Stimulated activated CD4-positive, alpha-beta T cell treated with anti-CD3 and anti-CD28 coated beads, Interleukin-4, amount 100 ng/mL, for 4 hours (primary cell): ENCODE measurements at regions not wholly inside any gene's neighbourhood (a gene's known extent, or its start where the extent isn't known, plus 50 kb on each side); places are given as distances from the start of the nearest gene placed in this dataset.
"Not testable (repeated sequence)": the region's sequence is repeated elsewhere in the genome, so short reads cannot be mapped to it uniquely, and the experiment has no call there.

Source experiments
- DNase-seq, 2 experiments: peaks; one replicate each; pipeline ENCODE4 v3.0.0-alpha.2; 2020

GRCh38 chr2:14506955-14507354, 125.6 kb upstream of the LRATD1 start:
- not testable (repeated sequence) for DNase-seq

- DNase-seq: no peak
These were observed 121.0 kb upstream of the LRATD1 start for GRCh38 chr2:14511541-14511940.

GRCh38 chr2:14513903-14514302, 118.6 kb upstream of the LRATD1 start:
- no peak for DNase-seq

- DNase-seq: no peak
These were observed 115.7 kb upstream of the LRATD1 start for GRCh38 chr2:14516844-14517243.

GRCh38 chr2:14517731-14518130, 114.8 kb upstream of the LRATD1 start:
- DNase-seq: no peak

GRCh38 chr2:14520385-14520945, 112.1 kb upstream of the LRATD1 start:
- no peak for DNase-seq

- no peak for DNase-seq
These were observed 108.3 kb upstream of the LRATD1 start for GRCh38 chr2:14524041-14524802.

GRCh38 chr2:14524803-14525080, 107.8 kb upstream of the LRATD1 start:
- no peak for DNase-seq

GRCh38 chr2:14530506-14530905, 102.0 kb upstream of the LRATD1 start:
- DNase-seq: no peak

GRCh38 chr2:14533131-14533757, 99.3 kb upstream of the LRATD1 start:
- no peak for DNase-seq

GRCh38 chr2:14535156-14535555, 97.4 kb upstream of the LRATD1 start:
- DNase-seq: no peak

GRCh38 chr2:14536976-14537375, 95.5 kb upstream of the LRATD1 start:
- DNase-seq: no peak

- no peak for DNase-seq
These were observed 92.5 kb upstream of the LRATD1 start for GRCh38 chr2:14540015-14540414.

GRCh38 chr2:14543284-14543683, 89.2 kb upstream of the LRATD1 start:
- no peak for DNase-seq

- DNase-seq: no peak
These were observed 88.3 kb upstream of the LRATD1 start for GRCh38 chr2:14544247-14544646.

GRCh38 chr2:14547830-14548229, 84.7 kb upstream of the LRATD1 start:
- DNase-seq: no peak

GRCh38 chr2:14550658-14551057, 81.9 kb upstream of the LRATD1 start:
- no peak for DNase-seq

GRCh38 chr2:14551069-14551468, 81.4 kb upstream of the LRATD1 start:
- no peak for DNase-seq

- no peak for DNase-seq
These were observed 80.2 kb upstream of the LRATD1 start for GRCh38 chr2:14552286-14552685.

GRCh38 chr2:14552818-14553217, 79.7 kb upstream of the LRATD1 start:
- no peak for DNase-seq

- no peak for DNase-seq
These were observed 77.5 kb upstream of the LRATD1 start for GRCh38 chr2:14554849-14555545.

- no peak for DNase-seq
These were observed 75.4 kb upstream of the LRATD1 start for GRCh38 chr2:14557111-14557510.

GRCh38 chr2:14557916-14558315, 74.6 kb upstream of the LRATD1 start:
- DNase-seq: no peak

- DNase-seq: no peak
These were observed 74.1 kb upstream of the LRATD1 start for GRCh38 chr2:14558335-14558919.
